HCT116 (cell line): ENCODE measurements at regions not wholly inside any gene's neighbourhood (a gene's known extent, or its start where the extent isn't known, plus 50 kb on each side); places are given as distances from the start of the nearest gene placed in this dataset.

ENCODE experiments used
- ATAC-seq: fragments of 200-7000 bp; cut with Tn5 transposase; 2 replicates; pipeline ENCODE4 v1.9.1; 2020; ENCODE audit warnings: mild to moderate bottlenecking, moderate library complexity
- BruUV-seq: library from RNA; stranded (reverse); fragments of 400-500 nt; replicated peaks from 2 replicates; lab custom pipeline; 2021; lab: Mats Ljungman, UMichigan
- CTCF ChIA-PET: fragments of 300-600 bp; sonication (Branson Sonifier 250); formaldehyde crosslinking; loops from one replicate; lab custom pipeline; 2021; ENCODE audit warnings: antibody characterized with exemption; lab: Charles Lee
- POLR2A ChIA-PET: fragments of 300-600, 350-600 bp; sonication (Branson Sonifier 250); formaldehyde crosslinking; loops from one replicate; lab custom pipeline; 2021; ENCODE audit warnings: antibody characterized with exemption; lab: Charles Lee
- RAD21 ChIA-PET, 2 experiments: fragments of 300-600 bp; sonication (Branson Sonifier 250); formaldehyde crosslinking; loops; one replicate each; lab custom pipeline; 2023; ENCODE audit warnings: low total read pairs in 2 of 2; ENCODE audit not compliant: uncharacterized antibody in 2 of 2, unreplicated experiment in 2 of 2, low non-redundant PET in 1 of 2; lab: Charles Lee
- DNase-seq: peaks from one replicate; pipeline ENCODE4 v3.0.0-alpha.2; 2010; ENCODE audit warnings: low read depth, low spot score
- H2AFZ ChIP-seq: fragments of 200-600 bp; shearing (Covaris generic), sonication (generic); 2 replicates; pipeline ENCODE4 v1.6.1; 2017; ENCODE audit warnings: low read depth, mixed run types, mixed read lengths, antibody characterized with exemption, low read length; ENCODE audit not compliant: poor library complexity, severe bottlenecking
- H3K27ac ChIP-seq: 2 replicates; pipeline ENCODE4 v1.5.1; 2012; ENCODE audit warnings: low read depth, low read length
- H3K27me3 ChIP-seq: fragments of 200-600 bp; sonication (generic); 2 replicates; pipeline ENCODE4 v1.6.1; 2016; ENCODE audit warnings: mixed run types, low read length, mixed read lengths; ENCODE audit not compliant: insufficient read depth
- H3K36me3 ChIP-seq, 2 experiments: fragments of 200-500 bp in 1 of 2; fragments of 200-600 bp in 1 of 2; sonication (Bioruptor generic) in 1 of 2; sonication (generic) in 1 of 2; 2 replicates each; pipeline versions ENCODE4 v1.5.1 to v1.6.1; 2014 to 2016; ENCODE audit warnings: low read length in 2 of 2, inconsistent platforms in 1 of 2, mixed read lengths in 1 of 2, mixed run types in 1 of 2; ENCODE audit not compliant: insufficient read depth in 2 of 2, control insufficient read depth in 1 of 2
- H3K4me1 ChIP-seq, 2 experiments: fragments of 200-600 bp in 1 of 2; sonication (generic) in 1 of 2; 2 replicates each; pipeline versions ENCODE4 v1.5.1 to v1.6.1; 2012 to 2017; ENCODE audit warnings: low read length in 2 of 2, inconsistent platforms in 1 of 2, mild to moderate bottlenecking in 1 of 2, mixed read lengths in 1 of 2, mixed run types in 1 of 2, moderate library complexity in 1 of 2; ENCODE audit not compliant: insufficient read depth in 2 of 2, control insufficient read depth in 1 of 2
- H3K4me2 ChIP-seq: fragments of 200-600 bp; sonication (generic); 2 replicates; pipeline ENCODE4 v1.6.1; 2017; ENCODE audit warnings: mixed run types, low read length, mixed read lengths
- H3K4me3 ChIP-seq, 2 experiments: fragments of 200-600 bp in 1 of 2; sonication (generic) in 1 of 2; replicated peaks in 1 of 2; 2 replicates each; pipeline ENCODE4 v1.5.1; 2011 to 2016; ENCODE audit warnings: low read length in 2 of 2, control low read depth in 1 of 2, low read depth in 1 of 2, mild to moderate bottlenecking in 1 of 2, mixed read lengths in 1 of 2, mixed run types in 1 of 2
- H3K79me2 ChIP-seq: fragments of 200-600 bp; sonication (generic); 2 replicates; pipeline ENCODE4 v1.6.1; 2017; ENCODE audit warnings: mild to moderate bottlenecking, mixed run types, low read length, moderate library complexity, mixed read lengths; ENCODE audit not compliant: insufficient read depth
- H3K9ac ChIP-seq: fragments of 200-600 bp; sonication (generic); 2 replicates; pipeline ENCODE4 v1.6.1; 2016; ENCODE audit warnings: low read length, mixed read lengths
- H3K9me2 ChIP-seq: fragments of 200-600 bp; sonication (generic), shearing (Covaris generic); 2 replicates; pipeline ENCODE4 v1.6.1; 2017; ENCODE audit warnings: mixed run types, mild to moderate bottlenecking, moderate library complexity; ENCODE audit not compliant: insufficient read depth
- H3K9me3 ChIP-seq, 2 experiments: fragments of 200-500 bp in 1 of 2; fragments of 200-600 bp in 1 of 2; sonication (Bioruptor generic) in 1 of 2; sonication (generic) in 1 of 2; 2 replicates each; pipeline ENCODE4 v1.6.1; 2014 to 2017; ENCODE audit warnings: low read length in 2 of 2, mixed read lengths in 2 of 2, inconsistent platforms in 1 of 2, low read depth in 1 of 2, mild to moderate bottlenecking in 1 of 2, mixed run types in 1 of 2, moderate library complexity in 1 of 2; ENCODE audit not compliant: control insufficient read depth in 1 of 2, insufficient read depth in 1 of 2
- H4K20me1 ChIP-seq: fragments of 200-600 bp; sonication (generic), shearing (Covaris generic); 2 replicates; pipeline ENCODE4 v1.6.1; 2017; ENCODE audit warnings: mixed run types, mild to moderate bottlenecking, moderate library complexity; ENCODE audit not compliant: insufficient read depth
- CBX3 ChIP-seq: IDR thresholded peaks from 2 replicates; pipeline ENCODE4 v1.6.1; 2012; ENCODE audit warnings: low read depth
- POLR2A ChIP-seq: IDR thresholded peaks from 2 replicates; pipeline ENCODE4 v1.7.0; 2011; ENCODE audit warnings: borderline replicate concordance; ENCODE audit not compliant: insufficient read depth, insufficient read length; ENCODE audit errors: extremely low read depth
- RAD21 ChIP-seq: IDR thresholded peaks from 2 replicates; pipeline ENCODE4 v1.6.1; 2012; ENCODE audit warnings: low read depth, mild to moderate bottlenecking
- SRF ChIP-seq: IDR thresholded peaks from 2 replicates; pipeline ENCODE4 v1.6.1; 2012; ENCODE audit warnings: low read depth
- TCF7L2 ChIP-seq: IDR thresholded peaks from 2 replicates; pipeline ENCODE4 v1.7.0; 2011; ENCODE audit warnings: borderline replicate concordance, inconsistent platforms; ENCODE audit not compliant: insufficient read depth, insufficient read length; ENCODE audit errors: extremely low read depth
- intact Hi-C: fragments of 100-400 bp; cut with micrococcal nuclease; formaldehyde crosslinking; loops from 2 replicates; pipeline ENCODE4 v1.10.0; 2022
- TF ChIP-seq, protein P1 (sequence below): IDR thresholded peaks from 2 replicates; pipeline ENCODE4 v1.6.1; 2012; ENCODE audit warnings: low read depth
- TF ChIP-seq, protein P2 (sequence below): IDR thresholded peaks from 2 replicates; pipeline ENCODE4 v1.6.1; 2012
- TF ChIP-seq, protein P3 (sequence below): IDR thresholded peaks from 2 replicates; pipeline ENCODE4 v1.6.1; 2012

DNA sequence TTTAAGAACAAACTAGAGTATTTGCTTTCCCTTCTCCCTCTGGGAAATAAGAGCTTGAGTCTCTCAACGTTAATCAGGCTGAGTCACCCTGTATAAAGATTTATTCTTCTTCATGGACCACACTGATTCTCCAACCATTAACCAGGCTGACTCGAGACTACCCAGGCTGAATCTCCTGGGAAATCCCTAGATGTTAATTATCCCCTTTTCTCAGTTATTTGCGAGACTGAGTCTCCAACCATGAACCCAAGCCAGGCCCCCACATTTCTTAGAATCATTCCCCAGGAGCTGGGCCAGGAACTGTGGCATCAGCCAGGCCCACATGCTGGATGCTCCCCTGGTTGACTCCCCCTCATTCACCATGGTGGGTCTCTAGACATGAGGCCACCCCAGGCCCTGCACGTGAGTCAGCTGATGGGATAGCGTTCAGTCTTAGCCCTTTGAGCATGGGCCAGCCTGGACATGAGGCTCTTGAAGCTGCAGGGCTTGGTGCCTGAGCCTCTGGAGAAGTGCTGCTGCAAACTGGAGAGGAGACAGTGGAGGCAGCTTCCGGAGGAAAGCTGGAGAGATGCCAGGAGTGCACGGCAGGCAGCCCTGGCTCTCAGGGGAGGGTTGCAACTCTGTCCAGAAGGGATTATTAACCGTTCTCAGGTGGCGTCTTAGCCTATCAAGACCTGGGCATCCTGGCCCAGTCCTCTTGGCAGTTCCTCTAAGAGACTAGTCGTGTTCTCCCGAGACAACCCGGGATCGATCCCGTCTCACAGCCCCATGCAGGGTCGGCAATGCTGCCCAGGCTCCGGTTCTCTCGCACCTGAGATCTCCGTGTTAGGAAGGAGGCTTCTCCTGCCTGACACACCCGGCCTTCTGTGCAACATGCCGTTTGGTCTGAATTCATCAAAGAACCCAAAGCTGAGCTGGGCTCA lies 296.6 kb downstream of the ADGRD1 start:
- ChIA-PET CTCF (no interaction called here), RAD21 (no interaction called here)
- Histone ChIP-seq H3K9me2 (no peaks in the 10 kb centered on the region), H3K9ac (no peak overlapping the region), H3K4me1 (no peaks in the 10 kb centered on the region), H3K27ac (no peak overlapping the region), H3K4me3 (no peak overlapping the region), H3K9me3 (no peaks in the 10 kb centered on the region), H3K79me2 (no peaks in the 10 kb centered on the region), H4K20me1 (no peaks in the 10 kb centered on the region), H2AFZ (no peak overlapping the region)
- DNase-seq: no peak
- TF ChIP-seq, protein P1, sequence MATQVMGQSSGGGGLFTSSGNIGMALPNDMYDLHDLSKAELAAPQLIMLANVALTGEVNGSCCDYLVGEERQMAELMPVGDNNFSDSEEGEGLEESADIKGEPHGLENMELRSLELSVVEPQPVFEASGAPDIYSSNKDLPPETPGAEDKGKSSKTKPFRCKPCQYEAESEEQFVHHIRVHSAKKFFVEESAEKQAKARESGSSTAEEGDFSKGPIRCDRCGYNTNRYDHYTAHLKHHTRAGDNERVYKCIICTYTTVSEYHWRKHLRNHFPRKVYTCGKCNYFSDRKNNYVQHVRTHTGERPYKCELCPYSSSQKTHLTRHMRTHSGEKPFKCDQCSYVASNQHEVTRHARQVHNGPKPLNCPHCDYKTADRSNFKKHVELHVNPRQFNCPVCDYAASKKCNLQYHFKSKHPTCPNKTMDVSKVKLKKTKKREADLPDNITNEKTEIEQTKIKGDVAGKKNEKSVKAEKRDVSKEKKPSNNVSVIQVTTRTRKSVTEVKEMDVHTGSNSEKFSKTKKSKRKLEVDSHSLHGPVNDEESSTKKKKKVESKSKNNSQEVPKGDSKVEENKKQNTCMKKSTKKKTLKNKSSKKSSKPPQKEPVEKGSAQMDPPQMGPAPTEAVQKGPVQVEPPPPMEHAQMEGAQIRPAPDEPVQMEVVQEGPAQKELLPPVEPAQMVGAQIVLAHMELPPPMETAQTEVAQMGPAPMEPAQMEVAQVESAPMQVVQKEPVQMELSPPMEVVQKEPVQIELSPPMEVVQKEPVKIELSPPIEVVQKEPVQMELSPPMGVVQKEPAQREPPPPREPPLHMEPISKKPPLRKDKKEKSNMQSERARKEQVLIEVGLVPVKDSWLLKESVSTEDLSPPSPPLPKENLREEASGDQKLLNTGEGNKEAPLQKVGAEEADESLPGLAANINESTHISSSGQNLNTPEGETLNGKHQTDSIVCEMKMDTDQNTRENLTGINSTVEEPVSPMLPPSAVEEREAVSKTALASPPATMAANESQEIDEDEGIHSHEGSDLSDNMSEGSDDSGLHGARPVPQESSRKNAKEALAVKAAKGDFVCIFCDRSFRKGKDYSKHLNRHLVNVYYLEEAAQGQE: no peak
- TF ChIP-seq SRF (no peak), RAD21 (no peak), POLR2A (no peak), CBX3 (no peak), TCF7L2 (no peak)
- TF ChIP-seq, protein P2, sequence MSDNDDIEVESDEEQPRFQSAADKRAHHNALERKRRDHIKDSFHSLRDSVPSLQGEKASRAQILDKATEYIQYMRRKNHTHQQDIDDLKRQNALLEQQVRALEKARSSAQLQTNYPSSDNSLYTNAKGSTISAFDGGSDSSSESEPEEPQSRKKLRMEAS: no peak
- TF ChIP-seq, protein P3, sequence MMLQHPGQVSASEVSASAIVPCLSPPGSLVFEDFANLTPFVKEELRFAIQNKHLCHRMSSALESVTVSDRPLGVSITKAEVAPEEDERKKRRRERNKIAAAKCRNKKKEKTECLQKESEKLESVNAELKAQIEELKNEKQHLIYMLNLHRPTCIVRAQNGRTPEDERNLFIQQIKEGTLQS: no peak
- TF ChIP-seq, all 23 proteins: peak for 0
- POLR2A ChIA-PET: no interaction called here
- H3K36me3 ChIP-seq: no peaks in the 10 kb centered on the region
- BruUV-seq: no TSS peak
- intact Hi-C loops: no loop called here
- H3K4me2 ChIP-seq: no peak overlapping the region
- H3K27me3 ChIP-seq: no peaks in the 10 kb centered on the region
- no peak for ATAC-seq
